B cell (primary cell): ENCODE measurements at regions not wholly inside any gene's neighbourhood (a gene's known extent, or its start where the extent isn't known, plus 50 kb on each side); places are given as distances from the start of the nearest gene placed in this dataset.

Source experiments
- EZH2 ChIP-seq: IDR thresholded peaks from 2 replicates; pipeline ENCODE4 v1.6.1; 2012; ENCODE audit warnings: borderline replicate concordance, low read depth, mild to moderate bottlenecking, moderate library complexity, low read length; ENCODE audit not compliant: insufficient read depth, poor library complexity, severe bottlenecking
- TF ChIP-seq, protein P1 (sequence below): fragments of 200-600 bp; IDR thresholded peaks from one replicate; pipeline ENCODE4 v1.8.0; 2022; ENCODE audit warnings: antibody characterized with exemption, mild to moderate bottlenecking

DNA sequence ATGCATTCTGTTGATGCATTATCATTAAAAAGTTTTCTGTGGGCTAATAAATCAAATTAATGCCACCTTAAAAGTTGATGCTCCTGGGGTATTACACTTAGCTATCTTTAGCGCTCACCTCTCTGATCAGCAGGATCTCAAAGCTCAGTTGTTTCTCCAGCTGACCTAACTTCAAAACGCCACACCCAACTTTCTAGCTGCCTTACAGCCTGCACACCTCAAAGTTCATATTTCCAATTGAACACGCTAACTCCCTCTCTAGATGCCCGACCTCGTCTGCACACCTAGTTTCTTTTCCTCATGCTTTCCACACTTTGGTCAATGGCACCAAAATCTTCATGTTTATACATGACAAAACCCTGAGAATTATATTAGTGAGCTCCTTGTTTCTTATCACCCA, 98.2 kb upstream of the AGTR1 start:
- TF ChIP-seq, protein P1, sequence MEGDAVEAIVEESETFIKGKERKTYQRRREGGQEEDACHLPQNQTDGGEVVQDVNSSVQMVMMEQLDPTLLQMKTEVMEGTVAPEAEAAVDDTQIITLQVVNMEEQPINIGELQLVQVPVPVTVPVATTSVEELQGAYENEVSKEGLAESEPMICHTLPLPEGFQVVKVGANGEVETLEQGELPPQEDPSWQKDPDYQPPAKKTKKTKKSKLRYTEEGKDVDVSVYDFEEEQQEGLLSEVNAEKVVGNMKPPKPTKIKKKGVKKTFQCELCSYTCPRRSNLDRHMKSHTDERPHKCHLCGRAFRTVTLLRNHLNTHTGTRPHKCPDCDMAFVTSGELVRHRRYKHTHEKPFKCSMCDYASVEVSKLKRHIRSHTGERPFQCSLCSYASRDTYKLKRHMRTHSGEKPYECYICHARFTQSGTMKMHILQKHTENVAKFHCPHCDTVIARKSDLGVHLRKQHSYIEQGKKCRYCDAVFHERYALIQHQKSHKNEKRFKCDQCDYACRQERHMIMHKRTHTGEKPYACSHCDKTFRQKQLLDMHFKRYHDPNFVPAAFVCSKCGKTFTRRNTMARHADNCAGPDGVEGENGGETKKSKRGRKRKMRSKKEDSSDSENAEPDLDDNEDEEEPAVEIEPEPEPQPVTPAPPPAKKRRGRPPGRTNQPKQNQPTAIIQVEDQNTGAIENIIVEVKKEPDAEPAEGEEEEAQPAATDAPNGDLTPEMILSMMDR, result no peak
- TF ChIP-seq EZH2, result no peak
